Lung (tissue), 11 donors: ENCODE measurements at regions not wholly inside any gene's neighbourhood (a gene's known extent, or its start where the extent isn't known, plus 50 kb on each side); places are given as distances from the start of the nearest gene placed in this dataset.

Experiments
- ATAC-seq: fragments of 200-7000 bp; cut with Tn5 transposase; one replicate; pipeline ENCODE4 v1.9.1; 2020; ENCODE audit warnings: moderate number of reproducible peaks; ENCODE audit not compliant: insufficient read depth, low FRiP score
- DNase-seq, 3 donors: peaks; one replicate each; pipeline ENCODE4 v3.0.0-alpha.2; 2013 to 2017
- H3K27ac ChIP-seq, 2 donors: one replicate each; pipeline ENCODE4 v1.5.1; 2013; ENCODE audit warnings: mild to moderate bottlenecking in 2 of 2, moderate library complexity in 2 of 2, control low read depth in 1 of 2, inconsistent platforms in 1 of 2, low read depth in 1 of 2, low read length in 1 of 2
- H3K27me3 ChIP-seq, 3 donors: one replicate each; pipeline ENCODE4 v1.5.1; 2013; ENCODE audit warnings: low read length in 2 of 3; ENCODE audit not compliant: control insufficient read depth in 3 of 3, insufficient read depth in 3 of 3
- H3K36me3 ChIP-seq, 4 donors: one replicate each; pipeline ENCODE4 v1.5.1; 2013; ENCODE audit warnings: low read length in 4 of 4, mild to moderate bottlenecking in 1 of 4, moderate library complexity in 1 of 4; ENCODE audit not compliant: control insufficient read depth in 4 of 4, insufficient read depth in 4 of 4
- H3K4me1 ChIP-seq, 5 donors: one replicate each; pipeline ENCODE4 v1.5.1; 2013; ENCODE audit warnings: low read length in 5 of 5, mild to moderate bottlenecking in 2 of 5, moderate library complexity in 1 of 5; ENCODE audit not compliant: control insufficient read depth in 5 of 5, insufficient read depth in 5 of 5
- H3K4me3 ChIP-seq: one replicate; pipeline ENCODE4 v1.5.1; 2013; ENCODE audit warnings: mild to moderate bottlenecking, control low read depth, moderate library complexity
- H3K9ac ChIP-seq, 2 donors: one replicate each; pipeline ENCODE4 v1.5.1; 2013; ENCODE audit warnings: low read length in 2 of 2, control low read depth in 1 of 2; ENCODE audit not compliant: insufficient read depth in 1 of 2
- H3K9me3 ChIP-seq, 4 donors: one replicate each; pipeline ENCODE4 v1.5.1; 2013; ENCODE audit warnings: low read length in 3 of 4, mild to moderate bottlenecking in 1 of 4, moderate library complexity in 1 of 4; ENCODE audit not compliant: control insufficient read depth in 4 of 4, insufficient read depth in 3 of 4
- CTCF ChIP-seq: IDR thresholded peaks from 2 replicates; pipeline ENCODE4 v1.5.1; 2012; ENCODE audit warnings: mild to moderate bottlenecking; ENCODE audit errors: control extremely low read depth, extremely low read depth
- WGBS, 2 donors: extraction: QIAGEN DNeasy Blood & Tissue Kit; methylation state at CpG; one replicate each; pipeline ENCODE4 v1.1.7; 2013; 5-methylcytosine and 5-hydroxymethylcytosine counted together
- donor health status: control.
- donor health status: control.
- donor health status: Bipolar disorder and iron deficiency.
- donor health status: healthy.
- donor health status: DM: yes; HTN: yes; CAD: no.

DNA sequence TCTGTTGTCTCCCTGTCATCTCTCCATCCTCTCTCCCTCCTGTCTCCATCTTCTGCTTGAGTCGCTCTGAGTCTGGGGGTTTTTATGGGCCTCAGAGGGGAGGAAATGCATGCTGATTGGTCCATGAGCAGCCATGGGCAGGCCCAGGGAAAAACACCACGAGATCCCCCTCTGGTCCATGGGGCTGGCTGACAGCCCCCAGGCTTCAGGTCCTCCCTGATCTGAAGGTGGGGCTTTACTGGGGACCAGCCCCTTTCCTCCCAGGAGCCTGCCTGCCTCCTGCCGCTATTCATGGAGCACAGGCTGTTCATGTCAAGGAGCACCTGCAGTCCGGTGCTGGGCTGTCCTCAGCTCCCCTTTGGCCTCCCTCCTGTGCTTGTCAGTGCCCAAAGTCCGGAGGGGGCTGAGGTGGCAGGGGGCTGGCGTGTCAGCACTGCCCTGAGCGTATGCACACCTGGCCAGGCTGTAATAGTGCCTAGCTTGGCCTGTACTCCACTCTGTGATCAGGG, 59.6 kb upstream of the DLX2 start:
- H3K27me3 ChIP-seq, result peaks cover 0 to 3% (median 0%) of the 10 kb centered on the region in 3 donors
- H3K4me3 ChIP-seq, result no peak overlapping the region
- no peak for DNase-seq
- H3K9me3 ChIP-seq, result peaks cover 0 to 7% (median 0%) of the 10 kb centered on the region in 4 donors
- no peaks in the 10 kb centered on the region for H3K36me3 ChIP-seq
- 74 to 87% methylated on average over 7 of the region's 7 CpGs for WGBS, 2 donors
- peak; percentile 19 for ATAC-seq
- TF ChIP-seq CTCF, result no peak
- H3K4me1 ChIP-seq, result no peaks in the 10 kb centered on the region
- H3K9ac ChIP-seq, result no peak overlapping the region
- H3K27ac ChIP-seq, result no peak overlapping the region

DNA sequence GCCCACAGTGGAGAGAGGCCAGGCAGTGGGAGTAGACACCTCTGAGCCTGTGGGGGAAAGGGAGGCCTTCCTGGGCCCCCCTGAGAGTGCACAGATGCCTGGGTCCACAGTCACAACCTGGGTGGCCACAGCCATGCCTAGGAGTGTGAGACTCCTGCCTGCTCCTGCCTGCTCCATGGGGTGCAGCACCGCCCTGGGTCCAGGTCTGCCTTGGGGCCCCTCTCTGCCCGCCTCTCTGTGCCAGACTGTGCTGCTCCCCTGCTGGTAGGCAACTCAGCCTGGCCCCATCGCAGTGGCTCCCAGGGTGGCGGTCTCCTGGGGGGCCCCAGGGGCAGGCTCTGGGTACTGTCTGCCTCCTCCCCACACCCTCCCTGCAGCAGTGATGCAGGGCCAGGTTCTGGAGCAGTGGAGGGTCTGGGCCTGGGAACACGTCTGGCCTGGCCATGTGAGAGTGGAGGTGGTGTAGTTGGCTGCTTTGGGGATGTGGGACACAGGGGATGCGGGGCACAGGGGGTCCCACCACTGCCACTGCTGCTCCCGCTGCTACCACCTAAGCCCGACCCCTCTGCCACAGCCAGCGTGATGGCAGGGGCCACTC, 60.1 kb upstream of the DLX2 start:
- Histone ChIP-seq H3K9me3 (peaks cover 0 to 7% (median 0%) of the 10 kb centered on the region in 4 donors), H3K4me3 (no peak overlapping the region), H3K4me1 (no peaks in the 10 kb centered on the region), H3K36me3 (no peaks in the 10 kb centered on the region), H3K27me3 (no peaks in the 10 kb centered on the region), H3K9ac (no peak overlapping the region), H3K27ac (no peak overlapping the region)
- DNase-seq, result no peak
- no peak for ATAC-seq
- no peak for TF ChIP-seq CTCF
- WGBS, 2 donors, result 94 to 99% methylated on average over 9 of the region's 9 CpGs

DNA sequence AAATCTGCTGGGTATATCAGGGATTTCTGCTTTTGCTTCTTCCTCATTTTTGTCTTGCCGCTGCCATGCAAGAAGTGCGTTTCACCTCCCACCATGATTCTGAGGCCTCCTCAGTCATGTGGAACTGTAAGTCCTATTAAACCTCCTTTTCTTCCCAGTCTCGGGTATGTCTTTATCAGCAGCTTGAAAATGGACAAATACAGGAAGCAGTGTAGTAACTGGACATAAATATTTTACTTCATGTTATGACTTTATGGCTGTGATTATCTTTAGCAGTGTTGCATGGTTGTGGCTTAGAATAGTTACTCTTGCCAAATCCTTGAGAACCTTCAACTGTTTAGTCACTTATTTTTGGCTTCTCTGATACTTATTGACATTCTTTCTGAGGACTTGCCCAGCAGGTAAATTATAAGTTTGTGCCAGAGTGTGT, 66.2 kb upstream of the DLX2 start:
- H3K36me3 ChIP-seq, result no peaks in the 10 kb centered on the region
- H3K9me3 ChIP-seq, result peaks cover 0 to 1% (median 0%) of the 10 kb centered on the region in 4 donors
- no peak overlapping the region for H3K27ac ChIP-seq
- DNase-seq (peak in 2 of 3 donors; percentile 7 to 21), ATAC-seq (no peak)
- WGBS, 2 donors, result 29 to 34% methylated on average over 3 of the region's 3 CpGs
- peaks cover 0 to 16% (median 13%) of the 10 kb centered on the region in 3 donors for H3K27me3 ChIP-seq
- H3K4me3 ChIP-seq, result no peak overlapping the region
- no peak for TF ChIP-seq CTCF
- H3K9ac ChIP-seq, result no peak overlapping the region
- H3K4me1 ChIP-seq, result peaks cover 0 to 3% (median 0%) of the 10 kb centered on the region in 5 donors
